ENCODE measurements at regions not wholly inside any gene's neighbourhood (a gene's known extent, or its start where the extent isn't known, plus 50 kb on each side); places are given as distances from the start of the nearest gene placed in this dataset.

- no peak overlapping the region for H3K27ac Mint-ChIP-seq
- peaks cover 77% of the 10 kb centered on the region for H3K36me3 Mint-ChIP-seq
- no peaks in the 10 kb centered on the region for H3K4me1 Mint-ChIP-seq
- H3K4me3 Mint-ChIP-seq, result no peak overlapping the region
- ChIA-PET CTCF (no interaction called here), POLR2A (no interaction called here)
- peaks cover 94% of the 10 kb centered on the region for H3K9me3 Mint-ChIP-seq
- H3K27me3 Mint-ChIP-seq (ENCODE audit: low read depth), result peaks cover 4% of the 10 kb centered on the region
- ATAC-seq, result no peak
- TF ChIP-seq GABPB1 (CRISPR knock-in tag; IDR thresholded peaks at IDR 0.05) (no peak), FOXP1 (CRISPR knock-in tag; IDR thresholded peaks at IDR 0.05; ENCODE audit: borderline replicate concordance) (no peak)
- TF ChIP-seq, protein P1, sequence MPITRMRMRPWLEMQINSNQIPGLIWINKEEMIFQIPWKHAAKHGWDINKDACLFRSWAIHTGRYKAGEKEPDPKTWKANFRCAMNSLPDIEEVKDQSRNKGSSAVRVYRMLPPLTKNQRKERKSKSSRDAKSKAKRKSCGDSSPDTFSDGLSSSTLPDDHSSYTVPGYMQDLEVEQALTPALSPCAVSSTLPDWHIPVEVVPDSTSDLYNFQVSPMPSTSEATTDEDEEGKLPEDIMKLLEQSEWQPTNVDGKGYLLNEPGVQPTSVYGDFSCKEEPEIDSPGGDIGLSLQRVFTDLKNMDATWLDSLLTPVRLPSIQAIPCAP (CRISPR knock-in tag; IDR thresholded peaks at IDR 0.05), result no peak
- DNase-seq (ENCODE audit: low spot score), result no peak
Measured at GRCh38 chr16:35302859-35303258, 1843.4 kb downstream of the TP53TG3F start.

DNA sequence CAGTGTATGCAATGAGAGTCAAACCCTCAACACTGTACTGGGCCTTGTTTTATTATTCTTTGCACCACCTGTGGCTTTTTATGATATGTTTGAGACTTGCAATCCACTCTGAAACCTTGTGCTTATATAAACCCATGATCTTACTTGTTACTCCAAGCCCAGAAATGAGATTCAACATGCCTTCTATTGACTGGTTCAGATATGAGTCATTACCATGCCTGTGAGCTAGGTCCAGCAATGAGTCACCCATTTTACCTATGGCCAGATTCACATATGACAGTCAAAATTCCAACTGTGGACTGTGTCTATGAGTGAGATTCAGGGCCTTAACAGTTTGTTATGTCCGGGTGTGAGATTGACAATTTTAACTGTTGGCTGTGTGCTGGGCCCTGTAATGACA, 1846.1 kb downstream of the TP53TG3F start:
- TF ChIP-seq OVOL2 (CRISPR knock-in tag; IDR thresholded peaks at IDR 0.05; ENCODE audit: borderline replicate concordance) (no peak), FOXP1 (CRISPR knock-in tag; IDR thresholded peaks at IDR 0.05; ENCODE audit: borderline replicate concordance) (no peak), SMAD3 (CRISPR knock-in tag; IDR thresholded peaks at IDR 0.05; ENCODE audit: borderline replicate concordance) (no peak), ETV6 (CRISPR knock-in tag; IDR thresholded peaks at IDR 0.05) (no peak), ATF3 (CRISPR knock-in tag; conservative IDR thresholded peaks at IDR 0.05) (no peak)
- ChIA-PET POLR2A (no interaction called here), CTCF (no interaction called here)

GRCh38 chr16:35306915-35307314, 1847.5 kb downstream of the TP53TG3F start:
- Mint-ChIP-seq H3K4me1 (no peaks in the 10 kb centered on the region), H3K27me3 (ENCODE audit: low read depth) (no peaks in the 10 kb centered on the region; the same call in 1 of the 2 replicates), H3K27ac (no peak overlapping the region), H3K36me3 (peaks cover 73% of the 10 kb centered on the region), H3K4me3 (no peak overlapping the region), H3K9me3 (peaks cover 79% of the 10 kb centered on the region)
- CTCF ChIA-PET, result no interaction called here
- no peak for ATAC-seq
- no peak for DNase-seq (ENCODE audit: low spot score)
- POLR2A ChIA-PET, result no interaction called here
- no peak for TF ChIP-seq ATF3 (CRISPR knock-in tag; conservative IDR thresholded peaks at IDR 0.05)
- TF ChIP-seq ATF1 (CRISPR knock-in tag; IDR thresholded peaks at IDR 0.05), result no peak
- TF ChIP-seq, protein P2, sequence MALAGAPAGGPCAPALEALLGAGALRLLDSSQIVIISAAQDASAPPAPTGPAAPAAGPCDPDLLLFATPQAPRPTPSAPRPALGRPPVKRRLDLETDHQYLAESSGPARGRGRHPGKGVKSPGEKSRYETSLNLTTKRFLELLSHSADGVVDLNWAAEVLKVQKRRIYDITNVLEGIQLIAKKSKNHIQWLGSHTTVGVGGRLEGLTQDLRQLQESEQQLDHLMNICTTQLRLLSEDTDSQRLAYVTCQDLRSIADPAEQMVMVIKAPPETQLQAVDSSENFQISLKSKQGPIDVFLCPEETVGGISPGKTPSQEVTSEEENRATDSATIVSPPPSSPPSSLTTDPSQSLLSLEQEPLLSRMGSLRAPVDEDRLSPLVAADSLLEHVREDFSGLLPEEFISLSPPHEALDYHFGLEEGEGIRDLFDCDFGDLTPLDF (CRISPR knock-in tag; IDR thresholded peaks at IDR 0.05), result no peak
- TF ChIP-seq CREB1 (CRISPR knock-in tag; IDR thresholded peaks at IDR 0.05), result no peak
- no peak for TF ChIP-seq ZNF232 (CRISPR knock-in tag; IDR thresholded peaks at IDR 0.05)
- TF ChIP-seq ZNF423 (CRISPR knock-in tag; IDR thresholded peaks at IDR 0.05), result no peak
- no peak for TF ChIP-seq ZNF263 (CRISPR knock-in tag; IDR thresholded peaks at IDR 0.05; ENCODE audit: low read depth)
- no peak for TF ChIP-seq SMAD3 (CRISPR knock-in tag; IDR thresholded peaks at IDR 0.05; ENCODE audit: borderline replicate concordance)
- no peak for TF ChIP-seq E2F4 (CRISPR knock-in tag; IDR thresholded peaks at IDR 0.05; ENCODE audit: borderline replicate concordance, low read depth)
- no peak for TF ChIP-seq ZNF532 (CRISPR knock-in tag; IDR thresholded peaks at IDR 0.05; ENCODE audit: borderline replicate concordance)
- TF ChIP-seq, protein P3, sequence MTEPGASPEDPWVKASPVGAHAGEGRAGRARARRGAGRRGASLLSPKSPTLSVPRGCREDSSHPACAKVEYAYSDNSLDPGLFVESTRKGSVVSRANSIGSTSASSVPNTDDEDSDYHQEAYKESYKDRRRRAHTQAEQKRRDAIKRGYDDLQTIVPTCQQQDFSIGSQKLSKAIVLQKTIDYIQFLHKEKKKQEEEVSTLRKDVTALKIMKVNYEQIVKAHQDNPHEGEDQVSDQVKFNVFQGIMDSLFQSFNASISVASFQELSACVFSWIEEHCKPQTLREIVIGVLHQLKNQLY (CRISPR knock-in tag; IDR thresholded peaks at IDR 0.05), result no peak
- no peak for TF ChIP-seq HMGA2 (CRISPR knock-in tag; IDR thresholded peaks at IDR 0.05)
- no peak for TF ChIP-seq IRF2 (CRISPR knock-in tag; IDR thresholded peaks at IDR 0.05; ENCODE audit: borderline replicate concordance, low read depth)
- no peak for TF ChIP-seq ELF4 (CRISPR knock-in tag; IDR thresholded peaks at IDR 0.05; ENCODE audit: low read depth)
- TF ChIP-seq ZNF121 (CRISPR knock-in tag; IDR thresholded peaks at IDR 0.05), result no peak
- TF ChIP-seq, protein P4, sequence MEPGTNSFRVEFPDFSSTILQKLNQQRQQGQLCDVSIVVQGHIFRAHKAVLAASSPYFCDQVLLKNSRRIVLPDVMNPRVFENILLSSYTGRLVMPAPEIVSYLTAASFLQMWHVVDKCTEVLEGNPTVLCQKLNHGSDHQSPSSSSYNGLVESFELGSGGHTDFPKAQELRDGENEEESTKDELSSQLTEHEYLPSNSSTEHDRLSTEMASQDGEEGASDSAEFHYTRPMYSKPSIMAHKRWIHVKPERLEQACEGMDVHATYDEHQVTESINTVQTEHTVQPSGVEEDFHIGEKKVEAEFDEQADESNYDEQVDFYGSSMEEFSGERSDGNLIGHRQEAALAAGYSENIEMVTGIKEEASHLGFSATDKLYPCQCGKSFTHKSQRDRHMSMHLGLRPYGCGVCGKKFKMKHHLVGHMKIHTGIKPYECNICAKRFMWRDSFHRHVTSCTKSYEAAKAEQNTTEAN (CRISPR knock-in tag; IDR thresholded peaks at IDR 0.05), result no peak
- no peak for TF ChIP-seq NR1H2 (CRISPR knock-in tag; IDR thresholded peaks at IDR 0.05)
- TF ChIP-seq NFYB (CRISPR knock-in tag; conservative IDR thresholded peaks at IDR 0.05; ENCODE audit: low read depth), result no peak

More for the DNA sequence above, 1846.1 kb downstream of the TP53TG3F start:
- Mint-ChIP-seq H3K9me3 (peaks cover 86% of the 10 kb centered on the region), H3K27ac (no peak overlapping the region), H3K4me1 (no peaks in the 10 kb centered on the region), H3K27me3 (ENCODE audit: low read depth) (no peaks in the 10 kb centered on the region; the same call in 1 of the 2 replicates), H3K36me3 (peaks cover 79% of the 10 kb centered on the region), H3K4me3 (no peak overlapping the region)
- DNase-seq (ENCODE audit: low spot score), result no peak
- no peak for ATAC-seq

Data from WTC11 (cell line).